SH-SY5Y (cell line): ENCODE measurements at regions not wholly inside any gene's neighbourhood (a gene's known extent, or its start where the extent isn't known, plus 50 kb on each side); places are given as distances from the start of the nearest gene placed in this dataset.
A peak's percentile ranks its signal among the peaks of the same experiment; 100 is the strongest.

Experiments used
- GATA2 ChIP-seq: IDR thresholded peaks from 2 replicates; pipeline ENCODE4 v1.6.1; 2011; ENCODE audit warnings: mild to moderate bottlenecking, low read depth, low read length
- GATA3 ChIP-seq: IDR thresholded peaks from 2 replicates; pipeline ENCODE4 v1.6.1; 2011; ENCODE audit warnings: low read depth, mild to moderate bottlenecking, low read length, moderate library complexity

DNA sequence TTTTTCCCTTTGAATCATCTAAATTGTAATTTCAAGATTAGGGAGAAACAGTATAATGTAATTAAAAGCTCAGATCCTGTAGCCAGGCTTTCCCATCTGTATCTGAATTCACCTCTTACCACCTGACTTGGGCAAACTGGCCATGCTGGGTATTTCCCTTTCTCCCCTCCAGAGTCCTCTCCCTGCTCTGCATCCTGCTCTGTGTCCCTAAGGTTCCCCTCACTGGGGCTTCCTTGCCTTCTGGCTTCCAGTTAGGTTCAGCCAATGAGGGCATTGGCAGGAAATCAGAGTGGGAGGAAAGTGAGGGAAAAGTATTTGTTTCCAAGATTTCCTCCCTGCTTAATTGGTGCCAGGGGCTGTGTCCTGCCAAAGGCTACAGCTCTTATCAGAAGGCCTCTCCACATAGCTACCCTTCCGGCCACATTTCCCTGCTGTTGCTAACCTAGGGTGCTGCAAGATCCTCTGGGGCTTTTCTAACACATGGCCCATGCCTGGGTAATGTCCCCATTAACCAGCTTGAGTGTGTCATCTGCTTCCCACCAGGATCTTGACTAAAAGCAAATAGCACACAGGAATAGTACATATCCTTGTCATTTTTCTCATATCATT, 51.0 kb upstream of the MPDZ start:
- TF ChIP-seq GATA2: peak; percentile 64
- no peak for TF ChIP-seq GATA3
